Gastroesophageal sphincter (tissue), 3 donors: ENCODE measurements at regions not wholly inside any gene's neighbourhood (a gene's known extent, or its start where the extent isn't known, plus 50 kb on each side); places are given as distances from the start of the nearest gene placed in this dataset.
"Not testable (repeated sequence)": the region's sequence is repeated elsewhere in the genome, so short reads cannot be mapped to it uniquely, and the experiment has no call there.

Experiments used
- POLR2A ChIP-seq, 2 donors: fragments of 450-650 bp; IDR thresholded peaks; one replicate each; pipeline ENCODE4 v1.6.1; 2017; ENCODE audit warnings: antibody characterized with exemption in 2 of 2, mild to moderate bottlenecking in 2 of 2, moderate library complexity in 1 of 2
- POLR2AphosphoS5 ChIP-seq: sonication (generic); formaldehyde crosslinking; IDR thresholded peaks from one replicate; pipeline ENCODE4 v1.6.1; 2017; ENCODE audit warnings: antibody characterized with exemption
- TF ChIP-seq, protein P1 (sequence below), 4 experiments: fragments of 200-600 bp in 2 of 4; fragments of 450-650 bp in 2 of 4; sonication (generic) in 1 of 4; IDR thresholded peaks; one replicate each; pipeline ENCODE4 v1.5.1; 2017 to 2019; ENCODE audit warnings: antibody characterized with exemption in 4 of 4, mild to moderate bottlenecking in 2 of 4, moderate library complexity in 2 of 4

DNA sequence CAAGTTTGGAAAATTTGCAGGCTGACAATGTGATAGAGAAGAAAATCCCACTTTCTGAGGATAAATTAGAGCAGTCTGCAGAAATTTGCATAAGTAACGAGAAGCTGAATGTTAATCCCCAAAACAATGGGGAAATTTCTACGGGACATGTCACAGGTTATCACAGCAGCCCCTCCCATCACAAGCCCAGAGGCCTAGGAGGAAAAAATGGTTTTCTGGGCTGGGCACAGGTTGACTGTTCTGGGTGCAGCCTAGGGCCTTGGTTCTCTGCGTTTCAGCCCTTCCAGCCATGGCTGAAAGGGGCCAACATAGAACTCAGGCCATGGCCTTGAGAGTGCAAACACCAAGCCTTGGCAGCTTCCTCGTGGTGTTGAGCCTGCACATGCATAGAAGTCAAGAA is 209.2 kb downstream of the ZNF716 start:
- not testable (repeated sequence) for TF ChIP-seq POLR2A (IDR thresholded peaks at IDR 0.05); POLR2AphosphoS5
- TF ChIP-seq, protein P1, sequence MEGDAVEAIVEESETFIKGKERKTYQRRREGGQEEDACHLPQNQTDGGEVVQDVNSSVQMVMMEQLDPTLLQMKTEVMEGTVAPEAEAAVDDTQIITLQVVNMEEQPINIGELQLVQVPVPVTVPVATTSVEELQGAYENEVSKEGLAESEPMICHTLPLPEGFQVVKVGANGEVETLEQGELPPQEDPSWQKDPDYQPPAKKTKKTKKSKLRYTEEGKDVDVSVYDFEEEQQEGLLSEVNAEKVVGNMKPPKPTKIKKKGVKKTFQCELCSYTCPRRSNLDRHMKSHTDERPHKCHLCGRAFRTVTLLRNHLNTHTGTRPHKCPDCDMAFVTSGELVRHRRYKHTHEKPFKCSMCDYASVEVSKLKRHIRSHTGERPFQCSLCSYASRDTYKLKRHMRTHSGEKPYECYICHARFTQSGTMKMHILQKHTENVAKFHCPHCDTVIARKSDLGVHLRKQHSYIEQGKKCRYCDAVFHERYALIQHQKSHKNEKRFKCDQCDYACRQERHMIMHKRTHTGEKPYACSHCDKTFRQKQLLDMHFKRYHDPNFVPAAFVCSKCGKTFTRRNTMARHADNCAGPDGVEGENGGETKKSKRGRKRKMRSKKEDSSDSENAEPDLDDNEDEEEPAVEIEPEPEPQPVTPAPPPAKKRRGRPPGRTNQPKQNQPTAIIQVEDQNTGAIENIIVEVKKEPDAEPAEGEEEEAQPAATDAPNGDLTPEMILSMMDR (IDR thresholded peaks at IDR 0.05) = not testable (repeated sequence)
